Smooth muscle cell (in vitro differentiated cells): ENCODE measurements at regions not wholly inside any gene's neighbourhood (a gene's known extent, or its start where the extent isn't known, plus 50 kb on each side); places are given as distances from the start of the nearest gene placed in this dataset.

ENCODE experiments used
- DNase-seq: peaks from one replicate; lab custom pipeline; 2025; ENCODE audit not compliant: unreplicated experiment; lab: John Stamatoyannopoulos, UW
- H2AFZ ChIP-seq: fragments of 200-600 bp; sonication (generic); 2 replicates; pipeline ENCODE4 v1.6.0; 2016; ENCODE audit warnings: antibody characterized with exemption, low read depth, mild to moderate bottlenecking
- H3F3A ChIP-seq: fragments of 200-600 bp; sonication (generic); 2 replicates; pipeline ENCODE4 v1.6.0; 2017; ENCODE audit warnings: antibody characterized with exemption, low read depth
- H3K27ac ChIP-seq: fragments of 200-600 bp; sonication (generic); 2 replicates; pipeline ENCODE4 v1.5.1; 2016; ENCODE audit warnings: low read depth, mild to moderate bottlenecking
- H3K27me3 ChIP-seq: fragments of 200-600 bp; sonication (generic); 2 replicates; pipeline ENCODE4 v1.6.1; 2016; ENCODE audit warnings: low read depth, mild to moderate bottlenecking
- H3K36me3 ChIP-seq: fragments of 200-600 bp; sonication (generic); 2 replicates; pipeline ENCODE4 v1.5.1; 2016; ENCODE audit warnings: low read depth
- H3K4me1 ChIP-seq: fragments of 200-600 bp; sonication (generic); 2 replicates; pipeline ENCODE4 v1.5.1; 2016; ENCODE audit warnings: low read depth
- H3K4me2 ChIP-seq: fragments of 200-600 bp; sonication (generic); 2 replicates; pipeline ENCODE4 v1.6.0; 2016; ENCODE audit warnings: mild to moderate bottlenecking
- H3K4me3 ChIP-seq: fragments of 200-600 bp; sonication (generic); 2 replicates; pipeline ENCODE4 v1.5.1; 2016; ENCODE audit warnings: mild to moderate bottlenecking
- H3K79me2 ChIP-seq: fragments of 200-600 bp; sonication (generic); 2 replicates; pipeline ENCODE4 v1.6.0; 2016; ENCODE audit warnings: low read depth, mild to moderate bottlenecking
- H3K9ac ChIP-seq: fragments of 200-600 bp; sonication (generic); 2 replicates; pipeline ENCODE4 v1.6.0; 2016; ENCODE audit warnings: low read depth
- H3K9me3 ChIP-seq: fragments of 200-600 bp; sonication (generic); replicated peaks from 2 replicates; pipeline ENCODE4 v1.5.1; 2016; ENCODE audit warnings: low read depth
- H4K20me1 ChIP-seq: fragments of 200-600 bp; sonication (generic); 2 replicates; pipeline ENCODE4 v1.6.0; 2016; ENCODE audit warnings: low read depth
- WGBS: methylation state at CpG from one replicate; pipeline ENCODE4 v1.1.7; 2016; ENCODE audit warnings: low lambda C conversion rate; 5-methylcytosine and 5-hydroxymethylcytosine counted together
- TF ChIP-seq, protein P1 (sequence below): fragments of 200-600 bp; sonication (generic); IDR thresholded peaks from 2 replicates; pipeline ENCODE4 v1.5.1; 2017; ENCODE audit warnings: borderline replicate concordance, mild to moderate bottlenecking, antibody characterized with exemption; ENCODE audit not compliant: insufficient read depth, poor library complexity, severe bottlenecking

DNA sequence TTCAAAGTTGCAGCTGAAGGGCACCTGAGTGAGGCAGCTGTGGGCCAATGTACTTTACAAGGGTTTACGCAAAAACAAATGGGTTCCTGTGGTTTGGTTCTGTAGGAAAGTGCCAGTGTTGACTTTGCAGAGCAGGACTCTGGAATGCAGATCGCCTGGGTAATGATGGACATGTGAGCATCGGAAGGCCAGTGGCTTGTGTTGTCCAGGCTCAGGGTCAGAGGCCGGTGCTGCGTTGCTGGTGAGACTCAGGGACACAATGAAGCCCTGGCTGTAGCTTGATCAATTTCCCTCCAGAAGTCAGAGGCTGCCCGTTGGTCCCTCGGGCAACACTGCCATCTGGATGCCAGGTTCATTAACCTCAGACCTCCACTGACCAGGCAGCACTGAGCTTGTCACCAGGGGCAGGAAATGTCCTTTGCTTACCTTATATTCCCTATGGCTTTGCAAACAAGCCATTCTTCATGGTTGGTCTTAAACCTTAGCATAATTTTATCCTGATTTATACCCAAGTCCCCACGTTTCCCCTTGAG, 753.4 kb downstream of the QKI start:
- H4K20me1 ChIP-seq = no peaks in the 10 kb centered on the region
- 93% methylated on average over 8 of the region's 8 CpGs for WGBS
- DNase-seq = no peak
- no peak overlapping the region for H2AFZ ChIP-seq
- no peaks in the 10 kb centered on the region for H3K36me3 ChIP-seq
- H3K4me3 ChIP-seq = no peak overlapping the region
- TF ChIP-seq, protein P1, sequence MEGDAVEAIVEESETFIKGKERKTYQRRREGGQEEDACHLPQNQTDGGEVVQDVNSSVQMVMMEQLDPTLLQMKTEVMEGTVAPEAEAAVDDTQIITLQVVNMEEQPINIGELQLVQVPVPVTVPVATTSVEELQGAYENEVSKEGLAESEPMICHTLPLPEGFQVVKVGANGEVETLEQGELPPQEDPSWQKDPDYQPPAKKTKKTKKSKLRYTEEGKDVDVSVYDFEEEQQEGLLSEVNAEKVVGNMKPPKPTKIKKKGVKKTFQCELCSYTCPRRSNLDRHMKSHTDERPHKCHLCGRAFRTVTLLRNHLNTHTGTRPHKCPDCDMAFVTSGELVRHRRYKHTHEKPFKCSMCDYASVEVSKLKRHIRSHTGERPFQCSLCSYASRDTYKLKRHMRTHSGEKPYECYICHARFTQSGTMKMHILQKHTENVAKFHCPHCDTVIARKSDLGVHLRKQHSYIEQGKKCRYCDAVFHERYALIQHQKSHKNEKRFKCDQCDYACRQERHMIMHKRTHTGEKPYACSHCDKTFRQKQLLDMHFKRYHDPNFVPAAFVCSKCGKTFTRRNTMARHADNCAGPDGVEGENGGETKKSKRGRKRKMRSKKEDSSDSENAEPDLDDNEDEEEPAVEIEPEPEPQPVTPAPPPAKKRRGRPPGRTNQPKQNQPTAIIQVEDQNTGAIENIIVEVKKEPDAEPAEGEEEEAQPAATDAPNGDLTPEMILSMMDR = no peak
- no peaks in the 10 kb centered on the region for H3K9me3 ChIP-seq
- no peak overlapping the region for H3K9ac ChIP-seq
- no peaks in the 10 kb centered on the region for H3K79me2 ChIP-seq
- no peaks in the 10 kb centered on the region for H3F3A ChIP-seq
- H3K27ac ChIP-seq = no peak overlapping the region
- H3K4me2 ChIP-seq = no peak overlapping the region
- H3K4me1 ChIP-seq = peaks cover 5% of the 10 kb centered on the region
- H3K27me3 ChIP-seq = no peaks in the 10 kb centered on the region

DNA sequence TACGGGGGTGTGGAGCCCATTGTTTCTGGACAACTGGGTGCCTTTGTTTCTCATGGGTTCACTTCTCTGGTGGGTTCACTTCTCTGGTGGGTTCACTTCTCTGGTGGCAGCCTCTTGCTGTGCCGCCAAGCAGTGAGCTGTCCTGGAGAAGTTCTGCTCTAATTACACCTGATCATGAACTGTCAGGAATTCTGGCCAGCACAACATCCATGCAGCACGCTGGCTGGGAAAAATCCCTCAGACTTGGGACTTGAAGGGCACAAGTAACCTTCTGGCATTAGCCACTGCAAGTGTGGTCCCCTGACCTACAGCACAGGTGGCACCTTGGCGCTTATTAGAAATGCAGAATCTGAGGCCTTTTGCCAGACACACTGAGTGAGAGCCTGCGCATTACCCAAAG, 752.5 kb downstream of the QKI start:
- TF ChIP-seq, protein P1 = no peak
- Histone ChIP-seq H3K9ac (no peak overlapping the region), H3K27ac (no peak overlapping the region), H3K79me2 (no peaks in the 10 kb centered on the region), H2AFZ (no peak overlapping the region), H4K20me1 (no peaks in the 10 kb centered on the region), H3K4me2 (no peak overlapping the region), H3K4me3 (no peak overlapping the region), H3F3A (no peaks in the 10 kb centered on the region), H3K4me1 (peaks cover 5% of the 10 kb centered on the region), H3K36me3 (no peaks in the 10 kb centered on the region), H3K9me3 (no peaks in the 10 kb centered on the region), H3K27me3 (no peaks in the 10 kb centered on the region)
- DNase-seq = no peak
- 93% methylated on average over 5 of the region's 5 CpGs for WGBS

DNA sequence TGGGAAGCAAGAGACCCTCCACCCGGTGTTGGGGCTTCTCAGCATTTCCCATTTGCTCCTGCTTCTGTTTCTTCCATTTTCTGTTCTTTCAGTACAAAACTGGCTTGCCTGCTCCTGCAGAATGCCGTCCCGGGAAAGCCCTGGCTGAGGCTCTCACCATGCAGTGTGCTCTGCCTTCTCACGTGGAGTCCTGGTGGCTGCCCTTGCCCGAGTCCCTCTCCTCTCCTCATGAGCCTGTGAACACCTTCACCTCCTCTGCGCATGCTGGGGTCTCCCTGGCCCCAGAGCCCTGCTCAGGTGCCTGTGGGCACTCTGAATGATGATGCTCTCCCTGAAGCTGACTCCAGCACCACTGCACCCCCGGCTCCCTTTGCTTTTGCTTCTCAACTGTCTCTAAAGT, 752.0 kb downstream of the QKI start:
- Histone ChIP-seq H3F3A (no peaks in the 10 kb centered on the region), H3K4me3 (no peak overlapping the region), H3K9ac (no peak overlapping the region), H3K4me1 (peaks cover 5% of the 10 kb centered on the region), H2AFZ (no peak overlapping the region), H3K9me3 (no peaks in the 10 kb centered on the region), H3K79me2 (no peaks in the 10 kb centered on the region), H3K27ac (no peak overlapping the region), H3K27me3 (no peaks in the 10 kb centered on the region), H4K20me1 (no peaks in the 10 kb centered on the region), H3K36me3 (no peaks in the 10 kb centered on the region), H3K4me2 (no peak overlapping the region)
- WGBS = 89% methylated on average over 7 of the region's 7 CpGs
- no peak for DNase-seq
- TF ChIP-seq, protein P1 = no peak

DNA sequence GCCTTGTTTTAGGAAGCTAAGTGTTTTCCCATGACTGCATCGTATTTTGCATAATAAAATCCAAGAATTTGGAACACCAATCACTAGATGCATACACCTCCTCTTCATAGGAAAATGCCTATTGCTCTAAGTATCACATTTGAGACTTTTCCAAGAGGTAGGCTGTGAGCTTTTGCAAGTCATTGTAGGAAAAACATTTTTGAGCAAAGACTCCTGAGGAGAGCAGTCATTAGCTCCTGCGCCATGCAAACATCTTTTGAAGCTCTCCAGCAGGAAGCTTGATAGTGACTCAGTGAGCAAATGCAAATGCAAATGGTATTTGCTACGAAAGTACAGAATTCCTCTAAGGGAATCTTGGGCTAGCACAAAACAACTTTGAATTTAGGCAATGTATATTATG, 750.4 kb downstream of the QKI start:
- no peaks in the 10 kb centered on the region for H4K20me1 ChIP-seq
- H2AFZ ChIP-seq = peak overlapping the region; percentile 4
- H3K36me3 ChIP-seq = no peaks in the 10 kb centered on the region
- H3K4me1 ChIP-seq = peaks cover 5% of the 10 kb centered on the region
- no peaks in the 10 kb centered on the region for H3K9me3 ChIP-seq
- no peaks in the 10 kb centered on the region for H3K27me3 ChIP-seq
- H3K79me2 ChIP-seq = no peaks in the 10 kb centered on the region
- H3K4me2 ChIP-seq = no peak overlapping the region
- H3K4me3 ChIP-seq = no peak overlapping the region
- H3K27ac ChIP-seq = no peak overlapping the region
- no peaks in the 10 kb centered on the region for H3F3A ChIP-seq
- TF ChIP-seq, protein P1 = no peak
- WGBS = 54% methylated on average over 3 of the region's 3 CpGs
- no peak overlapping the region for H3K9ac ChIP-seq
- no peak for DNase-seq
